ENCODE measurements at regions not wholly inside any gene's neighbourhood (a gene's known extent, or its start where the extent isn't known, plus 50 kb on each side); places are given as distances from the start of the nearest gene placed in this dataset.
"Not testable (repeated sequence)": the region's sequence is repeated elsewhere in the genome, so short reads cannot be mapped to it uniquely, and the experiment has no call there.

DNA sequence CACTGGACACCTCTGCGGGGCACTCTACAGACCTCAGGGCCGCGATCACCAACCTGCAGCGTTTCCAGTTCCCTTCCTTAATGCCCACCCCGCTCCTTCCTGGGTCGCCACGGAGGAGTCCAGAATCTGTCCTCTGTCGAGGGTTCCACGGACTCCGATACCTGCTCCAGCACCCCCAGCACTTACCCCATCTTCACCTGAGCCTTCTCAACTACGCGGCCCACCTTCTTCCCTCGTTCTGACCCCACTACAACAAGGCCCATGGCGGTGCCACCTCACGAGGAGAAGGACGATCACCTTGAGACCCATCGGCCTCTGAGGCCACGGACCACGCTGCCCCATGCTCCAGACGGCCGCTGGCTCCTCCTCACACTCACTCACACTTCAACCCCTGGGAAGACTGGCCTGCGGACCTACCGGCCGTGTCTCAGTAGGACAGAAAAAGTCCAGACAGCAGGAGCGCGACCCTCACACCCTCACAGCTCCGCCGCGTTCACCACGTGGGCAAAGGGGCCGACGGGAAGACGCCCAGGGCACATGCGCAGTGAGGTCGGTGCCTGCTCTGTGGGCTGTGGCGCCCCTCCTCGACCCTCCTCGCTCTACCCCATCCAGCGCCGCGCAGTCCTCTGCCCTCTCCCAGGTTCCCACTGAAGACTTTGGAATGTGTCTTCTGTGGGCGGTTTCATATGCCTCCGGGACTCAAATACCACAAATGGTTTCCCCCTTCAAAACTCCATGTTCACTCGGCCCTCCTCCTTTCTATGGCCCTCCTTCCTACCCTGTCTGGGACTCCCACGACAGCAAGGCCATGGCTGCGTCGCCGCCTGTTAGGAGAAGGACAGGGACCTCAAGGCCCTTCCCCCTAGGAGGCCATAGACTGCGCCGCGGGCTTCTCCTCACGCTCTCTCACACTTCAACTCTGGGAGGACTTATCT, 193.9 kb upstream of the PHF14 start:
- DNase-seq (ENCODE audit: low read depth), result no peak

DNA sequence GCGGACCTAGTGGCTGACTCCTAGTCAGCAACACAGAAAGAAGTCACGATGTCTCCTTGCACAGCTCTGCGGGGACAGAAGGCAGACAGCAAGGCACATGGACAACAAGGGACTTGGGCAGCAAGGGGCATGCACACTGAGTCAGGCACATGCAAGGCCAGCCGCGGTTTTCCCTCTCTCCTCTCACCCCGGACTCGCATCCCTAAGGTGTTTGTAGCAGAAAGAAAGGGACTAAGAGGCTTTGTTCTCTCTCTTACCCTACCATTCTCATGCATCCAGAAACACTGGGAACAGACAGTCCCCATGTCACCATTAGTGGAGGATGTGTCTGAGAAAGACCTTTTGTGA, 193.3 kb upstream of the PHF14 start:
- DNase-seq (ENCODE audit: low read depth), result no peak

DNA sequence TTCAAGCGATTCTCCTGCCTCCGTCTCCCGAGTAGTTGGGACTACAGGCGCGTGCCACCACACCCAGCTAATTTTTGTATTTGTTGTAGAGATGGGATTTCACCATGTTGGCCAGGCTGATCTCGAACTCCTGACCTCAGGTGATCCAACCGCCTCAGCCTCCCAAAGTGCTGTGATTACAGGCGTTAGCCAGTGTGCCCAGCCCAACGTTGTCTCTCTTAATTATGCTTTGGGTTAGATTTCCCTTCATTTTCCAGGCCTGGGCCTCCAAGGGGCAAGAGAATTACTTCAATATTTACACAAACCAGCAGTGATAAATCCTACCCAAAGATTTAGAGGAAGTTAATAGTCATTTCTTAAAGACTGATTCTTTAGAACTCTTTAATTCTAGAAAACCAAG, 186.7 kb upstream of the PHF14 start:
- DNase-seq (ENCODE audit: low read depth), result not testable (repeated sequence)

DNA sequence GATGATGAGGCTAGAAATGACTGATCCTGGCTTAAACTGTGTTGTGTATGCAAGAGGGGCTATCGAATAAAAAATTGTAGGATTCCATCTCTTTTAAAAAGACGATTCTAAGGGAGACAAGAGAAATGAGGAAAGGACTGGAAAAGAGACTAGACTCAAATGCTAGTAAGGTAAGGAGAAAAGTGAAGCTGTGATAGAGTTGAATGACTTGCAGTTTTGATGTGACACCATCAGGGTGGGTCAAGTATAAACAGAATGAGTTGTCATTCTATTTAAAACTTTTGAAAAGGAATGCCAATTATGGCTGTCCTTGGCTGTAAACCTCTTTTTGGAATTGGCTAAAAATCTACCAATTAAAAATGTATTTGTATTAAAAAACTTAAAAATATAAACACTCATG, 184.5 kb upstream of the PHF14 start:
- DNase-seq (ENCODE audit: low read depth), result no peak

DNA sequence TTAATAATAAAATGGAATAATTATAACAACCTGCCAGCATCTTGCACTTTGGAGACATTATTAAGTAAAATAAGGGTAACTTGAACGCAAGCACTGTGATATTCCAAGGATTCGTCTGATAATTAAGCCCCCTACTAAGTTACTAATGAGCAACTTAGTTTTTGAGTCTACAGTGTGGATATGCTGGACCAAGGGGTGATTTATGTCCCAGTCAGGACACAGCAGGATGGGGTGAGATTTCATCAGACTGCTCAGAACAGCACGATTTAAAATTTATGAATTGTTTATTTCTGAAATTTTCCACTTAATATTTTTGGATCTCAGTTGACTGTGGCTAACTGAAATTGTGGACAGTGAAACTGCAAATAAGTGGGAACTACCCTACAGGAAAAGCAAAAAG, 182.8 kb upstream of the PHF14 start:
- no peak for DNase-seq (ENCODE audit: low read depth)

DNA sequence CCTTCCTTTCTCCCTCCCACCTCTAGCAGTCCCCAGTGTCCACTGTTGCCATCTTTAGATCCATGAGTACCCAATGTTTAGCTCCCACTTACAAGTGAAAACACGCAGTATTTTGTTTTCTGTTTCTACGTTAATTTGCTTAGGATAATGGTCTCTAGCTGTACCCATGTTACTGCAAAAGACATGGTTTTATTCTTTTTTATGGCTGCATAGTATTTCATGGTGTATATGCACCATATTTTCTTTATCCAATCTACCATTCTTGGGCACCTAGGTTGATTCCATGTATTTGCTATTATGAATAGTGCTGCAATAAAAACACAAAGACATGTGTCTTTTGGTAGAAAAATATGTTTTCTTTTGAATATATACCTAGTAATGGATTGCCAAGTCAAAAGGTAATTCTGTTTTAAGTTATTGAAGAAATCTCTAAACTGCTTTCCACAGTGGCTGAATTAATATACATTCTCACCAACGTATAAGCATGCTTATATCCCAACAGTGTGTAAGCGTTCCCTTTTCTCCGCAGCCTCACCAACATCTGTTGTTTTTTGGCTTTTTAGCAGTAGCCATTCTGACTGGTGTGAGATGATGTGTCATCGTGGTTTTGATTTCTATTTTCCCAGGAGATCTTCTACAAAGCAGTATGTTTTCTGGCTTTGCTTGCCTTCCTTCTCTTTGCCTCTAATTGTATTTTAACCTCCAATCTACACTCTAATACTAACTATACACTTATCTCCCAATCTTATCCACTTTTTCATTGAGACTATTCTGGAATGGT, 179.5 kb upstream of the PHF14 start:
- no peak for DNase-seq (ENCODE audit: low read depth)

DNA sequence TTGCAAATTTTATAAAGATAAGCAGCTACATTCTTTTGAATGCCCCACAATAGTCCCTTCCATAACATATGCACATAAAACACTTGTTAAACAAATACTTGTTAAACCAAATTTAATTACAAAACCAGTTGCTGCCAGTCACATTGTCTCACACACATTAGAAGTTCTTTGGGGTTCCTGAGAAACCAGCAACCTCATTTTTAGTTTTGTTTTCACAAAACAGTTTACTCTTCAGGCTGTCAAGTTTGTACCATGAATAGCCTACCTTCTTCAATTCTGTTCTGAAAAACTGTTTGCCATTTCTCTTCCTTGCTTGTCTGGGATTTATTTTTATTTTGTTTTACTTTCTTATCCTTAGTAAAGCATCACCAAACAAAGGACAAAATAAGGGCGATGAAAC, 176.5 kb upstream of the PHF14 start:
- DNase-seq (ENCODE audit: low read depth), result no peak

DNA sequence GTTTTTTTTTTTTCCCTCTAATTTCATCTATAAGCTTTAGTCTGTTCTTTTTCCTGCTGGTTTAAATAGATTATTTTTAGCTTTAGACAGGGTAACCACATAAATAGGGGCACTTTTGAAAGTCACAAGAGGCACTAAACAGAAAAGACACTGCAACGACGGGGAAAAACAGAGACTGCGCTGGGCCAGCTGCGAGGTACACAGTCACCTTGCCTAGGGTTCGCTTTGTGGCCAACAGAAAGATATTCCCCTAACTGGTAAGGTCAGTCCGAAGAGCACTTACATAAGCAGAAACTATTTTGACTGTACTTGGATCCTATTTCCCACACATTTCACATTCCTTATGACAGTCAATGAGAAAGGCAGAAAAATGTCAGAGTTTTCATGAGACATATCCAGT, 175.6 kb upstream of the PHF14 start:
- no peak for DNase-seq (ENCODE audit: low read depth)

DNA sequence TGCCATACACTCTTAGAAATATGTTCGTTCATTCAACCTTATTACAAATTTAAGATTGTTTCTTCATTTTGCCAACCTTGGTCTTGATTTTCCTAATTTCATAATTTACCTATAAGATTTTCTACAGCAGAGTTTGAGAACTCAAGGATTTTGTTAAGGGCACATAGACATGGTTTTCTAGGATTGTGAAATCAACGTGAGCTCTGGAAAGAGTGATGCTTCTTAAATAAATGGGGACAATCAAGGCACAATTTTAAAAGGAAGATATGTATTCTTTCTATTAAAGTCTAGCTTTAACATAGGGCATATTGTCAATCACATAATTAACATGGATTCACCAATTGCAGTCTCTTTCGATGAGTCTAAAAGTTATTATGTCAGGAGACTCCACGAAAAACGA, 174.2 kb upstream of the PHF14 start:
- DNase-seq (ENCODE audit: low read depth), result no peak

DNA sequence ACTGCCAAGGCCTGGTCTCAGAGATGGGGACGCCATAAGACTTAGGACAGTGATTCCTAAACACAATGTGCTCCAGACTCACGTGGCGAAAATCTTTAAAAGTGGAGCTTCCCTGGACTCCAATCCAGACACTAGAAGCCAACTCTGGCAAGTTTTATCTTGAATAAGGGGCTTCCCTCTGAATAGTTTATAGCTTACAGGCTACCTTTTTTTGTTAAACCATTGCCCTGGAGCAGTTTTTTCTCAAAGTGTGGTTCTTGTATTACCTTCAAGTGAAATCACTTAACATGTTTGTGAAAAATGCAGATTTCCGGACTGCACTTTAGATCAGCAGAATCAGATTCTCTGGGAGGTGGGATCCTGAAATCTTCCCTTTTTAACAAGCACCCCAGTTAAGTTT, 171.7 kb upstream of the PHF14 start:
- DNase-seq (ENCODE audit: low read depth), result no peak

DNA sequence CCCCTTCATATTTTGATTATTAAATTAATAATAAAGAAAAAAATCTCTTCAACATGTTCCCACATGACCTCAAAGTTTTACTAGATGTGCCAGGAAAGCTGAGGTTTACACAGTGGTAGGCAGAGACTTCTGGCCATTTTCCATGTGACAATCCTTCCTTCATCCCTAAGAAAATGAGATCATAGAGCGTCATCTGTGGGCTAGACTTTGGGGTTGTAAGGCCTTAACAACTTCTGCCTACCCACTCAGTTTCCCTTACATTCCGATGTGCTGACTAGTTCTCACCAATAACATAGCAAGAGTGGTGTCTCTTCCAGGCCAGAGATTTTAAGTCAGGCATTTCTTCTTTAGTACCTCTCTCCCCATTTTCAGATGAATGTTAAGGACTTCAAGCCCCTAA, 171.1 kb upstream of the PHF14 start:
- DNase-seq (ENCODE audit: low read depth), result no peak

DNA sequence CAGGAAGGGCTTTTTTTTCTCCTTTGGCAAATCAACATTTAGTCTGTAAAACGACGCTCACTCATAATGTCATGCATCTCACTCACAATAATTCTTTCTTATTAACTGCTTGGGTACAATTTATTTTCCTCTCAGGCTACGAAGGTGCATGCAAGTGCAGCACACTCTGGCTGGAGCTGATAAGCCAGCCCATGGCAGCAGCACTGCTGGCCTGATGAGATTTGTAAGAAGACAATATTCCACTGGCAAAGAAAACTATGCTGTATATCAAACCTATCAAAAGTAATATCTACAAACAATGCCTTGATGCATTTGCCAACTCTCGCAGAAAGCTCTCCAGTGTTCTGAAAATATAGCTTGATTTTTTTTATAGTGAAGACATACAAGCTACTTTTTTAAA, 170.0 kb upstream of the PHF14 start:
- no peak for DNase-seq (ENCODE audit: low read depth)

DNA sequence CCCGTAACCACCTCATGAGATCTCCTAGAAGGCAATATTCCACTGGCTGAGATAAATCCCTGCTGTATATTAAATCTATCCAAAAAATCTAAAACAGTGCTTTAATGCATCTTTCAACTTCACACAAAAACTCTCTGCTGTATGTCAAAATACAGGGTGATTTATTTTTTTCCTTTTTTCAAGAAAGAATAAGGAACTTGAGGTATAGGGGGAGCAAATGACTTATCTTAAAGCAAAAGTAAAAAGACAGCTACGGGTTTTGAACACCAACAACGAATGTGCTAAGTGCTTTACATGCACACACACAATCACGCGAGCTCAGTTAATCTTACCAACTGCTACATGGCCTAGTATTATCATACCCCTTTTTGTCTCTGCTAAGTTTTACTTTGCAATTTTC, 168.9 kb upstream of the PHF14 start:
- no peak for DNase-seq (ENCODE audit: low read depth)

DNA sequence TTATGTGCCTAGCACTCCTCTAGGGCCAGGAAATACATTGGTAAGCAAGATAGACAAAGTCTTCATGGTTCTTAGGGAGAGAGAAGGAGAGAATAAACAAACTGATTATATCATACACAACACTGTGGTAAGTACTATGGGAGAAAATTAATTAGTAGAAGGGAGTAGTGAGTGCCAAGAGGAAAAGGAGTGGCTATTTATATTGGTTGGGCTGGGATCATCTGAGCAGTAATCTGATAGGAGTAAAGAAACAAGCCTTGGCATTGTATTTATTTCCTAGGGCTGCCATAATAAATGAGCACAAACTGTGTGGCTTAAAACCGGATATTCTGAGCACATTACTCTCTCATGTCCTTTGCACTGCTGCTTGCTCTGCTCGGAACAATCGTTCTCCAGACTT, 158.1 kb upstream of the PHF14 start:
- DNase-seq (ENCODE audit: low read depth), result no peak

DNA sequence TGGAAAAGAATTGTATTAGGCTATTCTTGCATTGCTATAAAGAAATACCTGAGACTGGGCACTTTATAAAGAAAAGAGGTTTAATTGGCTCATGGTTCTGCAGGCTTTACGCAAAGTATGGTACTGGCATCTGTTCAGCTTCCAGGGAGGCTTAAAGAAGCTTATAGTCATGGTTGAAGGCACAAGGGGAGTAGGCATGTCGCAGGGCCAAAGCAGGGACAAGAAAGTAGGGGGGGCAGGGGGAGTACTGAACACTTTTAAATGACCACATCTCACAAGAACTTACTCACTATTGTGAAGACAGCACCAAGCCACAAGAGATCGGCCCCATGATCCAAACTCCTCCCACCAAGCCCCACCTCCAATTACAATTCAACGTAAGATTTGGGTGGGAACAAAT, 152.5 kb upstream of the PHF14 start:
- no peak for DNase-seq (ENCODE audit: low read depth)

DNA sequence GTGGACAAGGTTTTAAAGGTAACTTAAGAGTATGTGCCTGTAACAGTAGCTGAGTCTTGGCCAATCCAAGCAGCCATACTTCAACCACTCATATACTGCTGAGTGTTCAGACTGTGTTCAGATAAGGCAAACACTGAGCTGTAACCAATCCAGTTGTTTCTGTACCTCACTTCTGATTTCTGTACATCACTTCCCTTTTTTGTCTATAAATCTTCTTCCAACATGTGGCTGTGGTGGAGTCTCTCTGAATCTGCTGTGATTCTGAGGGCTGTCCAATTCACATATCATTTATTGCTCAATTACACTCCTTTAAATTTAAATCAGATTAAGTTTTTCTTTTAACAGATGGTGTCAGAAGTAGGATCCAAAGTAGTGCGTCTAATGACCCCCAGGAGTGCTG, 149.5 kb upstream of the PHF14 start:
- DNase-seq (ENCODE audit: low read depth), result no peak

DNA sequence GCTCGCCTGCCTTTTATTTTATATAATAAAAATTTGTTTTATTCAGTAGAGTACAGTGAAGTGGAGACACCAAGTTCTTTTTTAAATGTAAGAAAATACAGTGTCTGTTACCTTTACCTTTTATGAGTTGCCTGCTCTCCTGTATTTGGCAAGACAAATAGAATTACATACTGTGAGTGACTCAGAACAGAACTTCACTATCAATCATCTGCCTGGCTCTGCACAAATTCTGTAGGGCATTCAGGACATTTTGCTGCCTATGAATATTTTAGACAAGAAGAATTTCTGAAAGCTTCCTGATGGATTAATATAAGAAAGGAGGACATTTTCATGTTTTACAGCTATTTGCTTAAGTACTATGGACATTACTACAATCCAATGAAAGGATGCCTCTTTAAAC, 135.4 kb upstream of the PHF14 start:
- no peak for DNase-seq (ENCODE audit: low read depth)

DNA sequence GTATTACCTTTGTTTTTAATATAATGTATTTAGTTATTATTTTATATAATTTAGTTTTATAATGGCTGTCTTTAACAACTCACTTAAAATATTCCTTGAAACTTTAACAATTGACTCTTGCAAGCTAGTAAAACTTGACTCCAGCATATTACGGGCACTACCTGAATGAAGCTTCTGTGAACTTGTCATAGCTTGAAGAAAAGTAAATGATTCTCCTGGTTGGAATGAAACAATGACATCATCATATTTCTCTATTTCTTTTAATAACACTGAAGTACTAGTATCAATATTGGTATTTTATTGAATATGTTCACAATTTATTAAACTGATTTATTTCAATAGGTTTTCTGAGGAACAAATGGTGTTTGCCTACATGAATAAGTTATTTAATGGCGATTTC, 128.4 kb upstream of the PHF14 start:
- DNase-seq (ENCODE audit: low read depth), result no peak

DNA sequence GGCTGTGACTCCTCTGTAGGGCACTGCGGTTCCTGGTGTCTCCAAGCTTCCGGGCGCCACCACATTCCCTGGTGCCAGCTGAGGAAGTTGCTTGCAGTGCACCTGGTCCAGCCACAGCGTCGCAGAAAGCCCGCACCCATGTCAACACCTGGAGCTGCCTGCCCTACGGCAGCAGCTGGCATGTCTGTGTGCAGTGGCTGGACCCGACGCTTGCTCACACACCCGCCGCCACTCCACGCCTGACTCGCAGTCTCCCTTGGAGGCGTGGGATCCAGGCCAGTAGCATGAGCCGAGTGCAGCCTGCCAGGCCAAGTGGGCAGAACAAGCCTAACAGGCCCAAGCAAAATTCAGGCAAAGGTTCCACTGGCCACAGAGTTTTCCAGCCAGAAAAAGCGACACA, 118.1 kb upstream of the PHF14 start:
- DNase-seq (ENCODE audit: low read depth), result no peak

DNA sequence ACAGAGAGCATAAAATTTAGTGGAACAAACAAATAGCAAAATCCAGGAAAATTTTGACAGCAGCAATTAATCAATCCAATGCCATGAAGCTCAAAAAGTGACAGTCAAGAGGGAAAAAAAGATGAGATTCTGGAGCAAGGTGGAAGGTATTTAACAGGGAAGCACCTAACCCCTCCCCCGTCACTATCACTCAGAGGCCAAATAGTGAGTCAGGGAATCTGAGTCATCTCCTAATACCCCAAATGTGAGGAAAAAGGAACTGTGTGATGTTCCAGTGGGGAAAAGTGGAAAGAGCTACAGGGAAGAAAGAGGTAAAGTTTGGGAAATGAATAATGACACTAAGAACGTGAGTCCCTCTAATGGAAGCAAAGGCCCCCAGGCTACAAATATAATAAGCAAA, 113.2 kb upstream of the PHF14 start:
- DNase-seq (ENCODE audit: low read depth), result no peak

DNA sequence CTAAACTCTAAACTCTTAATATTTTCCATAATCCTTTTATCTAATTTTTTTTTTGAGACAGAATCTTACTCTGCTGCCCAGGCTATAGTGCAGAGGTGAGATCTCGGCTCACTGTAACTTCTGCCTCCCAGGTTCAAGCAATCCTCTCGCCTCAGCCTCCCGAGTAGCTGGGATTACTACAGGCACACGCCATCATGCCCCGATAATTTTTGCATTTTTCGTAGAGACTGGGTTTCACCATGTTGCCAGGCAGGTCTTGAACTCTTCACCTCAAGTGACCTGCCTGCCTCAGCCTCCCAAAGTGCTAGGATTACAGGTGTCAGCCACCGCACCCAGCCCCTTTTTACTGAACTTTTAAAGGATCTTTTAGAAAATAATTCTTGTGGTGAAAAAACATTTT, 110.2 kb upstream of the PHF14 start:
- no peak for DNase-seq (ENCODE audit: low read depth)

DNA sequence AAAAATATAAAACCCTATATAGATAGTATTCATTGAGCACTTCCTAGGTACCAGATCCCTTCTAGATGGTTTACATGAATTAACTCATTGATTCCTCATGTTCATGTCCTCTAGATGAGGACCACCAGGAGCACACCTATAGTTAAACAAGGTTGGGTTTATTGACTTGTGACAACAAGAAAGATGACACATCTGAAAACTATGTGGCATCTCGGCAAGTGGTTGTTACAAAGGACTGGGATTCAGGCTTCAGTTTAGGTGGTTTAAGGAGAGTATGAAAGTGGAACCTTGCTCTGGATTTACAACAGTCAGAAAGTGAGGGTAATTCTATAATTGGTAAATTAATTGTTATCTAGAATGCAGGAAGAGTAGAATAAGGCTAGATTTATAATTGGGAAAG, 99.0 kb upstream of the PHF14 start:
- no peak for DNase-seq (ENCODE audit: low read depth)

DNA sequence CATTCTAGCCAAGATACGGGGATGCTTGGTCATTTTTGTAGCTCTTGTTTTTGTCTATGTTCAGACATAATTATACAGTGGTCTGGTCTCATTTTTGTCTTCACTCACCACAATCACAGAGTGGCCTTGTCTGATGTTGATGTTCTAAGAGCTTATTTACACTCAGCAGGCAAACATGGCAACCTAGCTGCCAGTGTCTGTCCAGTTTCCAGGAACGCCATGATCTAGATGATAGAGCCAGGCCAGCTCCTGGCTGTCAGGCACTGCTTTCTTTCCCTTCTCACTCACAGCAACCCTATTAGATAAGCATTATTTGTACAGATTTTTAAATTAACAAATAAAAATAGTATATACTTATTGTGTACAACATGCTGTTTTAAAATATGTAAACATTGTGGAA, 98.6 kb upstream of the PHF14 start:
- no peak for DNase-seq (ENCODE audit: low read depth)

DNA sequence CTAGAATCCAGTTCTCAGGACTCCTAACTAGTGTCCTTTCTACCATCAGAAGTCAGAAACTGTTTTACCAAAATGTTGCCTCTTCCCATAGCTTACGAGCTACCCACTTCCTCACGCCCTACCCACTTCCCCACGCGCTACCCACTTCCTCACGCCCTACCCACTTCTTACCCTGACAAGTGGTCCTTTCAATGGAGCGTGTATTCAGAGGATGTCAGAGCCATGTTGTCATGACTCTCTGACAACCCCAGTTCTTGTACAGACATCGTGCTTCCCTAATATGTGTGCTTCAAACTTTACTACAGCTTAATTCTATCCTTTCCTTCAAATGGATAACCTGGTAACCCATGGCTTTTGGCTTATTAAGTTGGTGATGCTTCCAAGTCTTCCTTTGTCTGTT, 84.8 kb upstream of the PHF14 start:
- no peak for DNase-seq (ENCODE audit: low read depth)
